HG03196 (cell line): ENCODE measurements at regions not wholly inside any gene's neighbourhood (a gene's known extent, or its start where the extent isn't known, plus 50 kb on each side); places are given as distances from the start of the nearest gene placed in this dataset.
"Not testable (repeated sequence)": the region's sequence is repeated elsewhere in the genome, so short reads cannot be mapped to it uniquely, and the experiment has no call there.

Experiments
- ATAC-seq: cut with Tn5 transposase; IDR thresholded peaks from one replicate; pipeline ENCODE4 v1.9.1; 2021; ENCODE audit not compliant: unreplicated experiment

DNA sequence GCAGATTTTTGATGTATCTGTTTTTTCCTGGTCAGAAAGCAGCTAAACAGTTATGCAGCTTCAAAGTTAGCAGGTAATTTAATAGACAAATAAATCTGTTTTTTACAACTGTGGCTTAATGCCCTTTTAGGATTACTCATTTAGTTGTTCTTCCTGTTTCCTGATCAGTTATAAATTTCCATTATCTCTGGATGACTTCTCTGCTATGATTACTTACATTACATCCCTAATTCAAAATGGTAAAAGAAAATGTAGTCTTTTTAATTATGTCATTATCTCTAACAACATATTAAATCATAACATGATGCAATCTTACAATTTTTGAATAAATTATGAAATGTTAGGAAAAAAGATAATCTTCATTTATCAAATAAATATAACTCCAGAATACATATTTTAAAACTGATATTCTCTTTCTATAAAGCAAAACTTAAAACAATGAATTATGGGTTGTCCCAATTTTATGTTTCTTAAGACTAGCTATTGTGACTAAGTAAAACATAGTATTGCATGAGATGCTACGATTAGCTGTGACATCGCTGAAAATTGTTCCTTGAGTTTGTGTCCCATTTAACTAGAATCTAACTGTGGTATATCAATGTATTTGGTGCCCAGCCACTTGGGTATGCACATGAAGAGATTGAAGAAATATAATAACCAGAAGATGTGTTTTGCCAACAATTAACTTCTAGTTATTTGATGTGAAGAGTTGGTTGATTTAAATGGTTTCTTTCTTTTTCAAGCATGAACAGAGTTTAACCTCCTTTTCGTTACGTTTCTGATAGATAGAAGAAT lies 605.3 kb upstream of the SPRY2 start:
- no peak for ATAC-seq

DNA sequence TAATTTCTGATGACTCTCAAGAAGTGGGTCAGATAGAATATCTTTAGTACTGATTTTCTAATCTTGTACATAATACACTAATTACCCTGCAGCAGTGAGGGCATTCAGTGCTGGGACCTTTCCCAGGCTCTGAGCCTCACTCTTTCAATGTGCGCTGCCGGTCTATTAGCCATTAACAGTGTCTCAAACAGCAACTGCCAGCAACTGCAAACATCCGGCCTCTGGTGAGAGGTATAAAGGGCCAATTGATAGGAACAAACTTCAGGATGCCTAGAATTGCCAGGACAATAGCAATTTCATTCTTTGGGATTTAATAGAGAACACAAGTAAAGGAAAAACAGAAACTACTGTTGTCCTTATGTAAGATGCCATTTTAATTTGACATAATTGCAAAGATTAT lies 604.4 kb upstream of the SPRY2 start:
- no peak for ATAC-seq

DNA sequence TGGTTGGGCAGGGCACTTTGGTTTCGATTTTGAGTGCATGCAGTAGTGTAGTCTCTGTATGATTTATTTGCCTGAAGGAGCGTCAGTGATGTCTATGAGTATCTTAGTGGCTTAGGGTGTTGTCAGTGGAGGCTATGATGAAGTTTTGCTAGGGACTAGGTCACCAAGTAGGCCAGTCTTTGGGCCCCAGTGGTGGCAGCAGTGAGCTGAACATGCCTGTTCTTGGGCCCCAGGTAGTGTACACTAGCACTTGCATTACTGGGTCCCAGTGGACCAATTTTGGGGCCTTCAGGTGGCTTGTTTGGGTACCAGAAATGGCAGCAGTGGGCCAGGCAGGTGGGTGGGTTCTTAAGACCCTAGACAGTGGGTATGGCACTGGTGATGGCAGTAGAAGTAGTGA lies 598.7 kb upstream of the SPRY2 start:
- ATAC-seq: no peak

DNA sequence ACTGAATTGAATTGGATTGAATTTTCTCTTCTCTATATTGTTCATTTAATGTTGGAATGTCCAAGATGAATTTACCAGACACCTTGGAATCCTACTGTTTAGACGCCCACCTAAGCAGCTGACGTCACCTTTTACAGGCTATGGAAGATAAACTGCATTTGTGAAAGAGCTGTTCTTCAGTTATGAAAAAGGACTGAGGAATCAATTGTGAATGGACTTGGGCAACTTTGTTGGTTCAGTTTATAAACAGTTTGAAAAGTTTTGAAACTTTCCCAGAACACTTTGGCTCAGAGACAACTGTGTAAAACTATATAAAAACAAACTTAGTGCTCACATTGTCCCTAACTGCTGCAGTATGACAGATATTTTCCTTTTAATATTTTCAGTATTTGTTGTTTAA lies 590.8 kb upstream of the SPRY2 start:
- ATAC-seq: no peak

DNA sequence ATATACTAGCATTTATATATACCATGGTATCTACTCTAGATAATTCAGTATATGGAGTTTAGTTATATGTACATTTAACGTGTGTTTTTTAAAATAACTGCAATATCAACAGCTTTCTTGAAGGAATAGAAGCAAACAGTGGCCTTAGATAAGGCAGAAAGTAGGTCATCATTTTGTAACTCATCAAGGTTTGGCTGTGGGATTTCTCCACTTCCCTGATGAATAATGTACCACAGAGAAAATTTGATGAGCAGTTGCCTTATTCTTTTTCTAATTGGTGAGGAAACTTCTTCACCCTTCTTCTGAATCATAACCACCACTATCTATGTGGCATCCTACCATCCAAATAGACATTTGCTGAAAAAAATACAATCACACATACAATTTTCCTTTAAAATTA lies 590.2 kb upstream of the SPRY2 start:
- ATAC-seq: no peak

DNA sequence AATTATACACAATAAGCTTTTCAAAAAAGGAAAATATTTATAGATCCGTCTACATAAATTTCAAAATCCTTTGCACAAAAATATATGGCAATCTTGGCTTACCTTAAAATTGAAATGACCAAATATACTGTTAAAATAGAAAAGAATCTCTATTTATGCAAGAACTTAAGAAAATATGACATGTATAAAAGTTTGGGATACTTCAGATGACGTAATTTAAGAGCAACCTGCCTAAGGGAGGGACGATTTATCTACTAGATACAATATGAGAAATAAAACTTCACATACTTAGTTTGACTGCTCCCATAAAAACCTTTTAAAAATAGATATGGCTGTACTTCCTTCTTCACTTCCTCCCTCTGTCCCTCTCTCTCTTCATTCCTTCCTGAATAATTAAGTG lies 587.3 kb upstream of the SPRY2 start:
- no peak for ATAC-seq

DNA sequence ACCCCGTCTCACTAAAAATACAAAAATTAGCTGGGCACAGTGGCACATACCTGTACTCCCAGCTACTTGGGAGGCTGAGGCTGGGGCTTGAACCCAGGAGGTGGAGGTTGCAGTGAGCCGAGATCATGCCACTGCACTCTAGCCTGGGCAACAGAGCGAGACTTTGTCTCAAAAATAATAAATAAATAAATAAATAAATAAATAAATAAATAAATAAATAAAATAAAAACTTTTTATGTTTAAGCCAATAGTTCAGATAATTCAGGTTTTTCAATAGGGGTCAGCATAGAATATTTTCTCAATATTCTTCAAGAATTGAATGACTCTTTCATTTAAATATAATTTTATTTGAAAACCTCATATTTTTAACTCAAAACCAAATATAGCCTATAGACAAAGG lies 585.1 kb upstream of the SPRY2 start:
- not testable (repeated sequence) for ATAC-seq

DNA sequence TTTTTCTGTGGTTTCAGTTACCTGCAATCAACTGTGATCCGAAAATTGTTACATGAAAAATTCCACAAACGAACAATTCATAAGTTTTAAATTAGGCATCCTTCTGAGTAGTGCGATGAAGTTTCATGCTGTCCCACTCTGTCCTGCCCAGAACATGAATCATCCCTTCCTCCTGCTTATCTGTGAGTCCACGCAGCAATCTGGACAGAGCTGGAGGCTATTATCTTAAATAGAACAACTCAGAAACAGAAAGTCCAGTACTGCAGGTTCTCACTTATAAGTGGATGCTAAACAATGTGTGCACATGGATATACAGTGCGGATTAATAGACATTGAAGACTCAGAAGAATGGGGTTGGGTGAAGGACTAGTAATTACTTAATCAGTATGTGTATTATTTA lies 583.7 kb upstream of the SPRY2 start:
- ATAC-seq: no peak

DNA sequence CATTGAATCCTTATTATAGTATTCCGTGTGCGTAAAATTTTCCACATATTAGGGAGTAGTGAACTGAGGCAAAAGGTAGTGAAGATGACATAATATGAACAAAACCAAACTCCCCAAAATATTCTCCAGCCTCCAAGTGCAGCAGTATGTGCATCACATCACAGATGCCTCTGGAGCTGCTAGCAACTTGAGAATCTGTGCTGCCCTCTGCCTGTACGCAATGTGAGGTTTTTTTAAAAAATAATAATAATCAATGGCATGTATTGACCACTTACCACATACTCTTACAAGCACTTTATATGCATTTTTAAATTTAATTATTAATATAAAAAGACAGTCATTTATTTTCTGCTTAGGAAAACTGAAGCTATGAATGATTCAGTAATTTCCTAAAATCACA lies 583.0 kb upstream of the SPRY2 start:
- no peak for ATAC-seq

DNA sequence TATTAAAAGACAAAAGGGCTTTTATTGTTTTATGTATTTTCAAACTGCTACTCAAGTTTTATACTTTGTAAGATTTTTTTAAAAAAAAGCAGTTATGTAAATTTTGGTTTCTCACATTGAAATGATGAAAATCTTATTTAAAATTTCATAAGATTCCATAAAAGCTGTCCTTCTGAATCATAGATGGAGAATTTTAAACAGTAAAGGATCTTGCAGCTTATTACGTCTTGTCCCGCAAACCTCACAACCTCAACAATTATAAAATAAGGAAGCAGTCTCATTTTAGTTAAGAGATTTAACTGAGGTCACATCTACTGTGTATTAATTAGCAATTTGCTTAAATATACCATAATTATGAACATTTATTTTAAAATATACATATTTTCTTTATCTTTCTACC lies 581.0 kb upstream of the SPRY2 start:
- no peak for ATAC-seq

DNA sequence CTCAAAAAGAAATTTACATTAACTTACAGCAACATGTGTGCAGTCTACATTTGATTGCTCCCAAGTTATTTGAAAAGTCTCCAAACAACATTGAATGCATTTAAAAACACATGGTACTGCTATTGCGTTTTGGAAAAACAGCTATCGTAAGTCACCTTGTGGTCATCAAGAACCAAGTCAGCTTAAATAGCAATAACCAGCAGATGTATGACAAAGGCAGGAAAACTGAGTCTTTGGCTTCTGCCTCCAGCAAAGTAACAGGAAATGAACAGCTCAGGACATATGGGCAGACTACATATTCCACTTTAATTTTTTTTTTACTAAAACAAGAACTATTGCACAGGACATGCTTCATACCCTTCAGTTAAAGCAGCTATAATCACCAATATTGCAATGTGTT lies 580.6 kb upstream of the SPRY2 start:
- no peak for ATAC-seq

DNA sequence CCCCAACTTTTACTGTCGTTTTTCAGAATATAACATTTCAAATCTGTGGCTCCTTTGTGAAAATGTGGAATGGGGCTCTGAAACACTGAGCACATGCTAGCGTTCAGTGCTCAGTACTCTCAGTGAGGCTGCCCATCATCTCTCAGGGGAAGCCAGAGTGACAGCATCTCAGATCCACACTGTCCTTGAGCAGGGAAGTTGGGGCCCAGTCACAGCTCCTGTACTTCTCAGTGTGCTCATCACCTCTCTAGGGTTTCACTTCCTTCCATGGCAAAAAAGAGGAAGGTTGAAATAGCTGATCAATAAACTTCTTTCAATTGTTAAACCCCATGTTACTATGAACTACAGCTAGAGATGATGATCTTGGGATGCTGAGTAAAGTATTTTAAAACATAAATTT lies 565.9 kb upstream of the SPRY2 start:
- ATAC-seq: no peak

DNA sequence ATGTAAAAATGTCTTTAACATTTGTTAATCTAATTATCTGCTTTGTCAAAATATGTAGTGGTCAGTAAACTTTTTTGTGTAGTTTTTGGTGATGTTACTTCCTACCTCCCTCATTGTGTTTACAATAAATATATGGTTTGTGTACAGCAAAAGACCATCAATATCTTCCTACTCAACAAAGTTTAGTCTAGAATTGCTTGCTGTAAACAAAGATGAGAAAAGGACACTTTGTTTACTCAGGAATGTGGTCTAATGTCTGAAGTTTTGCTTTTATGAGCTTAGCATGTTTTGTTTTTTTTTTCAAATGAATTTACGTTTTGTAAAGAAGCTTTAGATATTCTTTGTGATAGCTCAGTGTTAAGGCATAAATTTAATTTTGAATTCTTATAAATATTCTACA lies 563.5 kb upstream of the SPRY2 start:
- ATAC-seq: no peak

DNA sequence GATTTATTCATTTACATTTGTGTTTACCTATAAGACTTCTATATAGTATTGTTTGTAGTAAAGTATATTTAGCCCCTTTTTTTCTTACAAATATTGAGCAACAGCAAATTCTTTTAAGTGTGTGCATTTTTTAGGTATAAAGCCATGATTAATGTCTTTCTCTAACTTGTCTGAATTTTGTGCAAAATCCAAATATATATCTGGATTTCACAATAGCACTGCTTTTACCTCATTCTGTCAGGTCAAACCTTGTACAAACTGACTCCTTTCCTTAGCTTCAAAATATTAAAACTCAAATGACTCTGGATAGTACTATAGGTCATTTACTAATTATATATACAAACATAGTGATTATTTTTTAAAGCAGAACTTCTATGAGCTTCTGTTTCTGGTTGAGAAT lies 563.0 kb upstream of the SPRY2 start:
- no peak for ATAC-seq

DNA sequence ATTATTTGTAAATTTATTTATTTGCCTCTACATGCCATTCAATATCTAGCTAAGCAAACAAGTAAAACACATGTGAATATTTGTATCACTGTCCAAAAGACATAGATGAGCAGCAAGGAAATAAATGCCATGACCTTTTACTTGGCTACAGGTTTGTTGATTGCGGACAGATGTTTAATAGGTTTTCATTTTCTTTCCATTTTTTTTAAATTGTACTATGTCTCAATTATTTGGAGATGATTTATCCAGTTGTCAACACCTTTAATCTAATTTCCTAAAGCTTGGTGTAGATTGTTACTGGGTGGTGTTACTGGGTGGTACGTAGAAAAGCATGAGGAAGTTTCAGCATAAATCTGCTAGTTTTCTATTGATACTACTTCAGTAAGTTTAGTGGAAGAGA lies 560.6 kb upstream of the SPRY2 start:
- ATAC-seq: no peak

DNA sequence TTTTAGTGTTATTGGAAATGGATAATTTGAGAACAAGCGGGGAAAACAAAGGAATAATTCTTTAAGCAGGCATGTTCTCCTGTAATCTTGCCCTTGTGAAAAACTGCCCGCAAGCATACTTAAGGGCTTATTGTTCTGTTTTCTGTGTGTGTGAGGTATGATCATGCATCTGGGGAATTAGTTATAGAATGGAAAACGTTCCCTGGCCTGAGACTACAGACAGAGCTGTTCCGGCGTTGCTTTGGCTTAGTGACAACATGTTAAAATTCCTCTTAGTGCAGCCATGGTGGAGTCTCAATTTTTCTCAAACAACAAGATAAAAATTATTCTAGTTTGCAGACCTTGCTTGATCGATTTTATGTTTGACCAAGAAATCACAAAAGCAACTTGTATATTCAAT lies 560.2 kb upstream of the SPRY2 start:
- ATAC-seq: no peak

DNA sequence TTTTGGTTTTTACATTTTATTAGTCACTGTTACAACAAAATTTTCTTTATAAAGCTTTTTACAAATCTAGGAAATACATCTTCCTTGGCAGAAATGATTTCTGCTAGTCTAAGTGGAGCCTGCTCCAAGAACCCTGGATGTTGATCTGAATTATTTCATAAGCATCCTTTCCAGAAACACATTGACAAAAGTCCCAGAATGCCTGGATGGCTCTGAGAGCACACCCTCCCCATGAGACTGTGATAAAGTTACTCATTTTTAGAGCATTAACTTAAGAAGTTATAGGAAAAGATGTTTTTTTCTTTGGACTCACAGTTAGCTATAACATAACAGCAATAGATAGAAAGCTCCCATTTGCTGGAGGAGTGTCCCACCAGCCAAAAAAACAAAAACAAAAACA lies 559.6 kb upstream of the SPRY2 start:
- ATAC-seq: no peak

DNA sequence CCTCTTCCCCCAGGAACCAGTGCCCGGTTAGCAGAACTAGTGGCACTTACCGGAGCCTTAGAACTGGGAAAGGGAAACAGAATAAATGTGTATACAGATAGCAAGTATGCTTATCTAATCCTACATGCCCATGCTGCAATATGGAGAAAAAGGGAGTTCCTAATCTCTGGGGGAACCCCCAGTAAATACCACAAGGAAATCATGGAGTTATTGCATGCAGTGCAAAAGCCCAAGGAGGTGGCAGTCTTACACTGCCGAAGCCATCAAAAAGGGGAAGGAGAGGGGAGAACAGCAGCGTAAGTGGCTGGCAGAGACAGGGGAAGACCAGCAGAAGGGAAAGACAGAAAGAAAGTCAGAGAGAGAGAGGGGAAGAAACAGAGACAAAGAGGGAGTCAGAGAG lies 556.7 kb upstream of the SPRY2 start:
- ATAC-seq: not testable (repeated sequence)

DNA sequence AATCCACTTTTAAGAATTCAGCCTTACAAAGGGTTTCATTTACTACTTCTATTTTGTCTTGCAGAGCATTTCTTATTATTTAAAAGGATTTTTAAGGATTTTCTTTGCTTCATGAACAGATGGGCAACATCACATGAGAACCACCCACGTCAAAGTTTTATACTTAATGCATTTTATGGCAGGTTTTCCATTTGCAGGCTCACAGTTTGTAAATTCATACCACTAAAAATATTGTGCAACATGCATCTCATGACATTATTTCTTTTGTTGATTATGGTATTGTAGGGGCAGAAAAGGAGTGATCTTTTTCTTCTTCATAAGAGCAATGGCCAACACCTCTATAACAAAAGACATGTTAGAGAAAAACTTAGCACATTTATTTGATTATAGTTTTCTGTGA lies 554.0 kb upstream of the SPRY2 start:
- ATAC-seq: no peak

DNA sequence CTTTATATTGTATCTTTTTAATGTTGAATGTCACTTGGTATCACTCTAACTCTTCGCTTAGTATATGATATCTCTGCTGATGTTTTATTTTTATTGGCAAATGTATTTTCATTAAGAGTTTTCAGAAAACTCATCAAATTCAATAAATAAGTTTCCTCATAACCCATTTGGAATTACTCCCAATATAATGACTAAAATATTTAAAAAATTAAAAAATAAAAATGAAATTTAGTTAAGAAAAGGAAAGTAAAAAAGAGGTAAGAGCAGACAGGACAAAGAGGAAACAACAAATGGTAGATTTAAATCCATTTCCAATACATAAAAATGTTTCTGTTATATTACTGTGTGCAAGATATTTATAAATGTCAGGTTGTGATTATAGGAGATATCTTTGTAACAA lies 548.9 kb upstream of the SPRY2 start:
- ATAC-seq: no peak

DNA sequence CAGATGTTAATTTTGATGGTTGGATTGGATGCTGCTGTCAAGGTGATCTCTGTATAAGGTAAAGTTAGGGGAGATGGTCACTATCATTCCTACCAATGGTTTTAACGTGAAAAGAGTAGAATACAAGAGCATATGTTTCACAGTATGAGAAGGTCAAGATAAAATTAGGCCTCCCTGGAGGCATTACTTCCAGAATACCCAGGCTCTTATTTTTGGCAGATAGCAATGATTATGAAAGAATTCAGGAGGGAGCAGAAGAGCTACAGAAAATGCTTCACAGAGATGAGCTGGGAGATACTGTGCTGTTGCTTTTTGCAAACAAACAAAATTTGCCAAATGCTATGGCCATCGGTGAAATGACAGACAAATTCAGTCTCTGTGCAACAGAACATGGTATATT lies 547.5 kb upstream of the SPRY2 start:
- ATAC-seq: no peak

DNA sequence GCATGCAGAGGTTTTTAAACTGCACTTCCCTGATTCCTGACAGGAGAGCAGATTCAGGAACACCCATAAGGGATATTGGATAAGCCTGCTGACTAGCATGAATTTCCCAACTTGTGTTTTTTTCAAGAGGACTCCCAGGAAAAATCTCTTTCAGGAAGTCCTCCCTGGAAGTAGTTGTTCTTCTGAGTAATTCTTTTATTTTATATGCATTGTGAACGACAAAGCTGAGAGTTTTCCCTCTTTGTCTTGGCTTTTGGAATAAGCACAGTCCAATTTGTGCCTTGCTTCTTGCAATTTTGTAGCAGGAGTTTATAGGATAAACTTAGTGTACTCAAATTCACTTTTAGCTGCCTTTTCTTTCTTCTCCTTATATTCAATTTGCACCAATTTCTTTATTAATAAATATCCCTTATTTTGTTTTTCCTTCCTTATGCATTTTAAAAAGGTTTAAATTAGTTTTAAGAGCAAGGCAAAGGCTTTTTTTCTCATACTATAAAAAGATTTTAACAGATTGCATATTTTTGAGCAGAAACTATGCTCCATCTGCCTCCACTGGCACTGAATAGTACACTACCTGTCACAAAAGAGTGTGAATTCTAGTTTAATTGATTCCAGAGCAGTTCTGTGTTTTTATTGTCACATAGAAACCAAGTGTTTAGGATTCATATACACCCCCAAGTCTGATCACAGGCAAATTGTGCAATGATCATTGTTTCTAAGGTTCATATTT lies 543.3 kb upstream of the SPRY2 start:
- no peak for ATAC-seq

DNA sequence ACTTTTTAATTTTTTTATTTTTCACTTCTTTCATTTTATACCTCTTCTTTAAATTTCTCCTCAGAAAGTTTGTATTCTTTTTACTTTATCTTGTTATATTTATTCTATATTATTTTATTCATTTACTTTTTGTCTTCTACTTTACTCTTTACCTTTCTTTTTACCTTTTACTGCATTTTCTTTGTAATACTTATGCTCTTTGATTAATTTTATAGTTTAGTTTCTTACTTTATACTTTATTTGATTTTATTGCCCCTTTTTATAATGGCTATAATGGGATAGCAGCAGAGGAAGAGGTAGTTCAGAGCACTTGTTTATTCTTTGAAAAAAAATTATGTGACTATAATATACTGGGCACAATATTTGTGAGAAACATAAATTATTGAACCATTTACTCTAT lies 542.6 kb upstream of the SPRY2 start:
- ATAC-seq: no peak
